ENCODE measurements at regions not wholly inside any gene's neighbourhood (a gene's known extent, or its start where the extent isn't known, plus 50 kb on each side); places are given as distances from the start of the nearest gene placed in this dataset.
"Not testable (repeated sequence)": the region's sequence is repeated elsewhere in the genome, so short reads cannot be mapped to it uniquely, and the experiment has no call there.

GRCh38 chr20:1845163-1845523 lies 50.1 kb upstream of the SIRPA start:
- Histone ChIP-seq H3K9me3 (ENCODE audit: control insufficient read depth, insufficient read depth, low read length) (no peaks in the 10 kb centered on the region), H3K4me1 (ENCODE audit: control insufficient read depth, insufficient read depth, low read length) (no peaks in the 10 kb centered on the region), H3K9ac (ENCODE audit: low read depth, low read length) (no peak overlapping the region), H3K4me3 (ENCODE audit: low read depth, low read length) (no peak overlapping the region), H3K27me3 (ENCODE audit: control insufficient read depth, insufficient read depth, low read length) (no peaks in the 10 kb centered on the region), H3K36me3 (ENCODE audit: control insufficient read depth, insufficient read depth, low read length) (no peaks in the 10 kb centered on the region)

- Histone ChIP-seq H3K27me3 (ENCODE audit: control insufficient read depth, insufficient read depth, low read length) (no peaks in the 10 kb centered on the region), H3K4me3 (ENCODE audit: low read depth, low read length) (no peak overlapping the region), H3K9ac (ENCODE audit: low read depth, low read length) (no peak overlapping the region), H3K4me1 (ENCODE audit: control insufficient read depth, insufficient read depth, low read length) (no peaks in the 10 kb centered on the region), H3K36me3 (ENCODE audit: control insufficient read depth, insufficient read depth, low read length) (no peaks in the 10 kb centered on the region), H3K9me3 (ENCODE audit: control insufficient read depth, insufficient read depth, low read length) (no peaks in the 10 kb centered on the region)
Observed at GRCh38 chr20:1844325-1845162, 50.7 kb upstream of the SIRPA start.

GRCh38 chr20:1842281-1842680 lies 52.9 kb upstream of the SIRPA start:
- Histone ChIP-seq H3K9ac (ENCODE audit: low read depth, low read length) (no peak overlapping the region), H3K9me3 (ENCODE audit: control insufficient read depth, insufficient read depth, low read length) (no peaks in the 10 kb centered on the region), H3K27me3 (ENCODE audit: control insufficient read depth, insufficient read depth, low read length) (no peaks in the 10 kb centered on the region), H3K36me3 (ENCODE audit: control insufficient read depth, insufficient read depth, low read length) (no peaks in the 10 kb centered on the region), H3K4me3 (ENCODE audit: low read depth, low read length) (no peak overlapping the region), H3K4me1 (ENCODE audit: control insufficient read depth, insufficient read depth, low read length) (no peaks in the 10 kb centered on the region)

DNA sequence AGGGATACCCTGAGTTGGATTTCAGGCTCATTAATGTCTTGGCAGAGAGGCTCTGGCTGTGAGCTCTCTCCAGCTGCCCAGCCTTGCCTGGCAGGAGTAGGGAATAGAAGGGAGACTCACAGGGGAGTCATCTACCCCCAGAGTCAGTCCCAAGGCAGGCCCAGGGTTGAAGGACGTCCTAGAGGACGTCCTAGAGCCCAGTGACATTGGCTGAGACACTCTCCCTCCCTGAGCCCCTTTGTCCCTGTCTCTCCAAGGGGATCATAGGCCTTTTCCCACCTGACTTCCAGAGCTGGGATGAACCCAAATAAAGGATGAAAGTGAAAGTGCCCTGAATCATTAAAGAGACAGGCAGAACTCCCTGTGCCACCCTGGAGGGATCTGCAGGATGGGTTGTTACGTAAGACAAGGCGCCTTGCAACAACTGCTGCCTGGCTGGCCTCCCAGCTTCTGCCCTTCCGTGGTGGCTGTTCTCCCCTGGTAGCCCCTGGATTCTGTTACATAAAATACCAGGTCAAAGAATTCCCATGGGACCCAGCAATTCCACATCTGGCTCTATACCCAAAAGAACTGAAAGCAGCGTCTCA lies 53.6 kb upstream of the SIRPA start:
- Histone ChIP-seq H3K4me1 (ENCODE audit: control insufficient read depth, insufficient read depth, low read length) (no peaks in the 10 kb centered on the region), H3K9ac (ENCODE audit: low read depth, low read length) (no peak overlapping the region), H3K36me3 (ENCODE audit: control insufficient read depth, insufficient read depth, low read length) (no peaks in the 10 kb centered on the region)

GRCh38 chr20:1840817-1841553 lies 54.2 kb upstream of the SIRPA start:
- Histone ChIP-seq H3K4me1 (ENCODE audit: control insufficient read depth, insufficient read depth, low read length) (no peaks in the 10 kb centered on the region), H3K9ac (ENCODE audit: low read depth, low read length) (no peak overlapping the region), H3K4me3 (ENCODE audit: low read depth, low read length) (no peak overlapping the region), H3K36me3 (ENCODE audit: control insufficient read depth, insufficient read depth, low read length) (no peaks in the 10 kb centered on the region), H3K27me3 (ENCODE audit: control insufficient read depth, insufficient read depth, low read length) (no peaks in the 10 kb centered on the region), H3K9me3 (ENCODE audit: control insufficient read depth, insufficient read depth, low read length) (no peaks in the 10 kb centered on the region)

More for the DNA sequence above, 53.6 kb upstream of the SIRPA start:
- H3K9me3 ChIP-seq (ENCODE audit: control insufficient read depth, insufficient read depth, low read length), result no peaks in the 10 kb centered on the region
- no peaks in the 10 kb centered on the region for H3K27me3 ChIP-seq (ENCODE audit: control insufficient read depth, insufficient read depth, low read length)
- no peak overlapping the region for H3K4me3 ChIP-seq (ENCODE audit: low read depth, low read length)

GRCh38 chr20:1839376-1840317 lies 55.6 kb upstream of the SIRPA start:
- not testable (repeated sequence) for H3K9ac ChIP-seq (ENCODE audit: low read depth, low read length); H3K36me3 ChIP-seq (ENCODE audit: control insufficient read depth, insufficient read depth, low read length); H3K4me3 ChIP-seq (ENCODE audit: low read depth, low read length); H3K4me1 ChIP-seq (ENCODE audit: control insufficient read depth, insufficient read depth, low read length); H3K9me3 ChIP-seq (ENCODE audit: control insufficient read depth, insufficient read depth, low read length); H3K27me3 ChIP-seq (ENCODE audit: control insufficient read depth, insufficient read depth, low read length)

DNA sequence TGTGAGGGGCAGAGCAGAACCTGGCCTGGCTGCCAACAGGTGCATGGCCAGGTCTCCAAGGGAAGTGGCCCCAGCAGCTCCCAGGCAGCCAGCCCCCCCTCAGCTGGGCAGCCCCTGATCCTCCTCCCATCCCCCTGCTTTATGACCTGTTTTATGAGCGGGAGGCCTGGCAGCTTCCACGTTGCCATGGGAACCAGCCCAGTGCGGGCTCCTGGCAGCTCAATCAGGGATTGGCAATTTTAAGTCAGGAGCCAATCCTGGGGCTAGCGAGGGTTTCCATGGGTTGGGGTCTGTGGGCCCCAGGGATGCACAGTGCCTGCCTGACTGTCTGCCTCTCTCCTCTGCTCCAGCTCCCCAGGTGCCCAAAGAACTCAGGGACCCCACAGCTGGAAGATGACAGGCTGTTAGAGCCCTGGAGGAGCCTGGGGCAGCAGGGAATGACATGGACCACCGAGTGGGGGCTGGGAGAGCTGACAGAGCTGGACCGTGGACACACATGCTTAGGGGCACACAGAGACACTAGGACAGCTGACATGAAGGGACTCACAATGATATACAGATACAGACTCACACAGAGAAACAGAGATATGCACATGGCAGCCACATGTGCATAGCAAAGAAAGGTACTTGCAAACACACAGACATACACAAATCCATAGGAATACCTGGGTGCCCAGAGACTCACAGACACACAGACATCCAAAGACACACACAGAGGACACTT lies 56.5 kb upstream of the SIRPA start:
- no peak overlapping the region for H3K9ac ChIP-seq (ENCODE audit: low read depth, low read length)
- no peaks in the 10 kb centered on the region for H3K36me3 ChIP-seq (ENCODE audit: control insufficient read depth, insufficient read depth, low read length)
- H3K27me3 ChIP-seq (ENCODE audit: control insufficient read depth, insufficient read depth, low read length), result no peaks in the 10 kb centered on the region
- H3K4me1 ChIP-seq (ENCODE audit: control insufficient read depth, insufficient read depth, low read length), result no peaks in the 10 kb centered on the region
- H3K4me3 ChIP-seq (ENCODE audit: low read depth, low read length), result no peak overlapping the region
- H3K9me3 ChIP-seq (ENCODE audit: control insufficient read depth, insufficient read depth, low read length), result no peaks in the 10 kb centered on the region

DNA sequence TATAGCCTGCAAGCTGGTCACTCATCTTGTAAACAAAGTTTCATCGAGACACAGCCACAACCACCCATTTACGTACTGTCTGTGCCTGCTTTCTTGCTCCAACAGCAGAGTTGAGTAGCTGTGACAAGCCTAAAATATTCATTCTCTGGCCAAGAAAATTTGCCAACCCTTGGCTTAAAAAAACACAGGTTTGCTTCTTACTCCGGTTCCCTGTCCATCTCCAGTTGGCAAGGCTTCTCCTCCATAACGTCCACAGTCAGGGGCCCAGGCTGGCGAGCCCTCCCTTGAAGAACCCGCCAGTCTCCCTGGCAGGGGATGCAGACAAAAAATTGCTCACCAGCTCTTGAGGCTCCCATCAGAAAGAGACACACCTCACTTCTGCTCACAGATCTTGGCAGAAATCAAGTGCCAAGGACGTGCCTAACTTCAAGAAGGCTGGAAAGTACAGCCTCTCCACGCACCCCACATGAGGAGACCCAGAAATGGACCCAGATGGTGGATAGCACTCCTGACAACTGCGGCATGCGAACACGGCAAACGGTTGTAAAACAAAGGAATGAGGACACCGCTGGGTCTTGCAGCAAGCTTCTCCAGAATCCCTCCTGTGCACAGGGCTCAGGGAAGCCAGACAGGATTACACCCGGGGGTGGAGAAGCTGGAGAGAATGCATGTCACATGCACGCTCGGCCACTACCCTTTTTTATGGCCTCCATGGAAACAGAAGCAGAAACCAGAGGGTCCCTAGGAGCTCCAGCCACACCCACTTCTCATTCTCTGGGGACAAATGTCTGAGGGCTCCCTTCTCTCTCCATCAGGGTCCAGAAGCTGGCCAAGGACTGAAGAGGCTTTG lies 59.8 kb upstream of the SIRPA start:
- no peaks in the 10 kb centered on the region for H3K36me3 ChIP-seq (ENCODE audit: control insufficient read depth, insufficient read depth, low read length)

GRCh38 chr20:1833728-1834726 lies 61.2 kb upstream of the SIRPA start:
- H3K4me1 ChIP-seq (ENCODE audit: control insufficient read depth, insufficient read depth, low read length), result no peaks in the 10 kb centered on the region
- no peak overlapping the region for H3K9ac ChIP-seq (ENCODE audit: low read depth, low read length)
- no peaks in the 10 kb centered on the region for H3K9me3 ChIP-seq (ENCODE audit: control insufficient read depth, insufficient read depth, low read length)
- H3K27me3 ChIP-seq (ENCODE audit: control insufficient read depth, insufficient read depth, low read length), result peaks cover 4% of the 10 kb centered on the region
- no peak overlapping the region for H3K4me3 ChIP-seq (ENCODE audit: low read depth, low read length)
- no peaks in the 10 kb centered on the region for H3K36me3 ChIP-seq (ENCODE audit: control insufficient read depth, insufficient read depth, low read length)

More for the DNA sequence above, 59.8 kb upstream of the SIRPA start:
- no peaks in the 10 kb centered on the region for H3K9me3 ChIP-seq (ENCODE audit: control insufficient read depth, insufficient read depth, low read length)
- no peaks in the 10 kb centered on the region for H3K4me1 ChIP-seq (ENCODE audit: control insufficient read depth, insufficient read depth, low read length)
- no peak overlapping the region for H3K9ac ChIP-seq (ENCODE audit: low read depth, low read length)
- peaks cover 4% of the 10 kb centered on the region for H3K27me3 ChIP-seq (ENCODE audit: control insufficient read depth, insufficient read depth, low read length)
- H3K4me3 ChIP-seq (ENCODE audit: low read depth, low read length), result no peak overlapping the region

Measured in iPS-15b (cell line).